ENCODE measurements at regions not wholly inside any gene's neighbourhood (a gene's known extent, or its start where the extent isn't known, plus 50 kb on each side); places are given as distances from the start of the nearest gene placed in this dataset.

- Histone ChIP-seq H3K36me3 (ENCODE audit: control insufficient read depth in 2 of 2, insufficient read depth in 1 of 2, low read length in 2 of 2) (no peaks in the 10 kb centered on the region), H3K27ac (ENCODE audit: extremely low read depth, low read depth, low read length) (no peak overlapping the region), H3K4me1 (ENCODE audit: control insufficient read depth, insufficient read depth, low read length) (no peaks in the 10 kb centered on the region), H3K9me3 (ENCODE audit: control insufficient read depth, insufficient read depth, low read depth, low read length) (no peaks in the 10 kb centered on the region), H3K4me3 (ENCODE audit: low read depth, low read length) (no peak overlapping the region)
- ChIA-PET CTCF (no interaction called here), POLR2A (interaction anchor here (0.6 kb wide), 1 partner anchor 577 kb away, joined by 4 read pairs; no protein-coding TSS in a partner anchor)
- TF ChIP-seq ZSCAN16 (tag by site-specific recombination; IDR thresholded peaks at IDR 0.05) (no peak), ZNF747 (tag by site-specific recombination; IDR thresholded peaks at IDR 0.05) (no peak), ZBTB21 (tag by site-specific recombination; IDR thresholded peaks at IDR 0.05) (no peak), GFI1B (tag by site-specific recombination; IDR thresholded peaks at IDR 0.05) (no peak), ZSCAN4 (tag by site-specific recombination; IDR thresholded peaks at IDR 0.05) (no peak), ZNF184 (tag by site-specific recombination; IDR thresholded peaks at IDR 0.05) (no peak), ZNF114 (tag by site-specific recombination; IDR thresholded peaks at IDR 0.05) (no peak), ZNF221 (tag by site-specific recombination; IDR thresholded peaks at IDR 0.05; ENCODE audit: borderline replicate concordance) (no peak)
Observed at GRCh38 chr13:106052200-106052767, 483.2 kb downstream of the EFNB2 start.

- POLR2A ChIA-PET = no interaction called here
- CTCF ChIA-PET = interaction anchor here (0.6 to 0.7 kb wide), 2 partner anchors 61 to 62 kb away, joined by 3 to 4 read pairs; no protein-coding TSS in a partner anchor
- Histone ChIP-seq H3K4me1 (ENCODE audit: control insufficient read depth, insufficient read depth, low read length) (no peaks in the 10 kb centered on the region), H3K9me3 (ENCODE audit: control insufficient read depth, insufficient read depth, low read depth, low read length) (no peaks in the 10 kb centered on the region), H3K27ac (ENCODE audit: extremely low read depth, low read depth, low read length) (no peak overlapping the region), H3K4me3 (ENCODE audit: low read depth, low read length) (no peak overlapping the region), H3K36me3 (ENCODE audit: control insufficient read depth in 2 of 2, insufficient read depth in 1 of 2, low read length in 2 of 2) (no peaks in the 10 kb centered on the region)
- TF ChIP-seq ZNF133 (tag by site-specific recombination; IDR thresholded peaks at IDR 0.05) (no peak), ZNF623 (tag by site-specific recombination; IDR thresholded peaks at IDR 0.05) (no peak), ZNF571 (tag by site-specific recombination; IDR thresholded peaks at IDR 0.05) (no peak), ZNF223 (tag by site-specific recombination; IDR thresholded peaks at IDR 0.05) (no peak), ZNF112 (tag by site-specific recombination; IDR thresholded peaks at IDR 0.05) (no peak), ZSCAN5A (tag by site-specific recombination; IDR thresholded peaks at IDR 0.05) (no peak), ZBTB8A (tag by site-specific recombination; IDR thresholded peaks at IDR 0.05) (no peak), BCL11B (tag by site-specific recombination; IDR thresholded peaks at IDR 0.05; ENCODE audit: low read depth) (no peak), ZNF843 (tag by site-specific recombination; IDR thresholded peaks at IDR 0.05) (no peak), ZNF146 (tag by site-specific recombination; IDR thresholded peaks at IDR 0.05) (no peak), ZSCAN4 (tag by site-specific recombination; IDR thresholded peaks at IDR 0.05) (no peak), ZNF174 (tag by site-specific recombination; IDR thresholded peaks at IDR 0.05) (no peak), ZSCAN16 (tag by site-specific recombination; IDR thresholded peaks at IDR 0.05) (no peak), ZNF549 (tag by site-specific recombination; IDR thresholded peaks at IDR 0.05) (no peak), ZNF530 (tag by site-specific recombination; IDR thresholded peaks at IDR 0.05; ENCODE audit: low read depth) (no peak), ZNF169 (tag by site-specific recombination; IDR thresholded peaks at IDR 0.05) (no peak), ZNF561 (tag by site-specific recombination; IDR thresholded peaks at IDR 0.05; ENCODE audit: borderline replicate concordance) (no peak)
Observed at GRCh38 chr13:106049171-106049570, 486.3 kb downstream of the EFNB2 start.
